Testis (tissue), 2 donors: ENCODE measurements at regions not wholly inside any gene's neighbourhood (a gene's known extent, or its start where the extent isn't known, plus 50 kb on each side); places are given as distances from the start of the nearest gene placed in this dataset.

Source experiments
- POLR2A ChIP-seq: fragments of 450-650 bp; IDR thresholded peaks from one replicate; pipeline ENCODE4 v1.6.1; 2017; ENCODE audit warnings: antibody characterized with exemption, mild to moderate bottlenecking, moderate library complexity
- TF ChIP-seq, protein P1 (sequence below), 3 experiments: fragments of 450-650 bp in 2 of 3; fragments of 200-600 bp in 1 of 3; sonication (generic) in 1 of 3; IDR thresholded peaks; one replicate each; pipeline ENCODE4 v1.5.1; 2016 to 2019; ENCODE audit warnings: antibody characterized with exemption in 3 of 3, mild to moderate bottlenecking in 2 of 3, moderate library complexity in 1 of 3

DNA sequence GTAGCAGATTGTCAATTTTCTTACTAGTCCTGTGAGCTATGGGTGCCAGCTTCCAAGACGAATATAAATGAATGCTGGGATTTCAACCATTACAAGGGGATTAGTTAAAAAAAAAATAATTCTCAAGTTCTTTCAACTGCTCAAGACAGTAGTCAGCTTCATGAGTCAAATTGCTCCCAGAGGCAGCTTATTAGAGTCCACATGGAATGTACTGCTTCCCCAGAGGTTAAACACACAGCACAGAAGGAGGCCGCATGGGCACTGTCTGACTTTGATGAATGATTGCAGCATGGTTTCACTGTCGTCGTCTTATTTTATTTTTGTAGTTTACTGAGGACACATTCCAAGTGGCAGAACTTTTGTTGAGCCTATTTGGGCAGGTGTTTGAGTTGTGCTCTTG is 563.2 kb downstream of the TMEM135 start:
- no peak for TF ChIP-seq POLR2A
- TF ChIP-seq, protein P1, sequence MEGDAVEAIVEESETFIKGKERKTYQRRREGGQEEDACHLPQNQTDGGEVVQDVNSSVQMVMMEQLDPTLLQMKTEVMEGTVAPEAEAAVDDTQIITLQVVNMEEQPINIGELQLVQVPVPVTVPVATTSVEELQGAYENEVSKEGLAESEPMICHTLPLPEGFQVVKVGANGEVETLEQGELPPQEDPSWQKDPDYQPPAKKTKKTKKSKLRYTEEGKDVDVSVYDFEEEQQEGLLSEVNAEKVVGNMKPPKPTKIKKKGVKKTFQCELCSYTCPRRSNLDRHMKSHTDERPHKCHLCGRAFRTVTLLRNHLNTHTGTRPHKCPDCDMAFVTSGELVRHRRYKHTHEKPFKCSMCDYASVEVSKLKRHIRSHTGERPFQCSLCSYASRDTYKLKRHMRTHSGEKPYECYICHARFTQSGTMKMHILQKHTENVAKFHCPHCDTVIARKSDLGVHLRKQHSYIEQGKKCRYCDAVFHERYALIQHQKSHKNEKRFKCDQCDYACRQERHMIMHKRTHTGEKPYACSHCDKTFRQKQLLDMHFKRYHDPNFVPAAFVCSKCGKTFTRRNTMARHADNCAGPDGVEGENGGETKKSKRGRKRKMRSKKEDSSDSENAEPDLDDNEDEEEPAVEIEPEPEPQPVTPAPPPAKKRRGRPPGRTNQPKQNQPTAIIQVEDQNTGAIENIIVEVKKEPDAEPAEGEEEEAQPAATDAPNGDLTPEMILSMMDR (IDR thresholded peaks at IDR 0.05) = no peak
